ENCODE measurements at regions not wholly inside any gene's neighbourhood (a gene's known extent, or its start where the extent isn't known, plus 50 kb on each side); places are given as distances from the start of the nearest gene placed in this dataset.

GRCh38 chr12:111102102-111102739, 181.8 kb upstream of the MYL2 start:
- no peak for DNase-seq

- no peak for DNase-seq
Measured at GRCh38 chr12:111101003-111101402, 180.6 kb upstream of the MYL2 start.

GRCh38 chr12:111100554-111100953, 180.2 kb upstream of the MYL2 start:
- DNase-seq = no peak

- DNase-seq = no peak
Measured at GRCh38 chr12:111100003-111100402, 179.6 kb upstream of the MYL2 start.

GRCh38 chr12:111099186-111099585, 178.8 kb upstream of the MYL2 start:
- DNase-seq = no peak

- no peak for DNase-seq
Measured at GRCh38 chr12:111094157-111095010, 174.0 kb upstream of the MYL2 start.

GRCh38 chr12:111093428-111094142, 173.2 kb upstream of the MYL2 start:
- no peak for DNase-seq

GRCh38 chr12:111091051-111091450, 170.7 kb upstream of the MYL2 start:
- DNase-seq = no peak

- DNase-seq = no peak
Measured at GRCh38 chr12:111089616-111090015, 169.2 kb upstream of the MYL2 start.

- no peak for DNase-seq
Measured at GRCh38 chr12:111088409-111088808, 168.0 kb upstream of the MYL2 start.

- no peak for DNase-seq
Measured at GRCh38 chr12:111086947-111087700, 166.7 kb upstream of the MYL2 start.

- no peak for DNase-seq
Measured at GRCh38 chr12:111085096-111085495, 164.7 kb upstream of the MYL2 start.

- DNase-seq = no peak
Measured at GRCh38 chr12:111084605-111085004, 164.2 kb upstream of the MYL2 start.

GRCh38 chr12:111084158-111084557, 163.8 kb upstream of the MYL2 start:
- no peak for DNase-seq

GRCh38 chr12:111081600-111081999, 161.2 kb upstream of the MYL2 start:
- DNase-seq = no peak

- no peak for DNase-seq
Measured at GRCh38 chr12:111078731-111079130, 158.4 kb upstream of the MYL2 start.

GRCh38 chr12:111076611-111077451, 156.5 kb upstream of the MYL2 start:
- DNase-seq = no peak

GRCh38 chr12:111076199-111076598, 155.8 kb upstream of the MYL2 start:
- DNase-seq = no peak

- DNase-seq = no peak
Measured at GRCh38 chr12:111074965-111075364, 154.6 kb upstream of the MYL2 start.

- no peak for DNase-seq
Measured at GRCh38 chr12:111074559-111074958, 154.2 kb upstream of the MYL2 start.

- no peak for DNase-seq
Measured at GRCh38 chr12:111073370-111073769, 153.0 kb upstream of the MYL2 start.

GRCh38 chr12:111072299-111072698, 151.9 kb upstream of the MYL2 start:
- no peak for DNase-seq
